ENCODE measurements at regions not wholly inside any gene's neighbourhood (a gene's known extent, or its start where the extent isn't known, plus 50 kb on each side); places are given as distances from the start of the nearest gene placed in this dataset.

GRCh38 chrX:39624166-39624565, 473.6 kb downstream of the BCOR start:
- no peak for FAIRE-seq
- Histone ChIP-seq H3K9me1 (ENCODE audit: control insufficient read depth, extremely low read depth, insufficient read depth, low read length) (no peaks in the 10 kb centered on the region), H3K27ac (ENCODE audit: control insufficient read depth, insufficient read depth, low read length) (no peak overlapping the region), H3K4me1 (ENCODE audit: control insufficient read depth, extremely low read depth, insufficient read depth, low read length) (no peaks in the 10 kb centered on the region), H2AFZ (ENCODE audit: control insufficient read depth, low read length) (no peak overlapping the region), H3K4me3 (ENCODE audit: control insufficient read depth in 2 of 3, extremely low read depth in 1 of 3, insufficient read depth in 2 of 3, low read depth in 1 of 3, low read length in 3 of 3) (no peak overlapping the region), H3K79me2 (ENCODE audit: control insufficient read depth, insufficient read depth, low read length) (no peaks in the 10 kb centered on the region), H3K9me3 (ENCODE audit: control insufficient read depth, low read depth, low read length) (no peaks in the 10 kb centered on the region), H3K27me3 (ENCODE audit: control insufficient read depth, extremely low read depth, insufficient read depth, low read length) (no peaks in the 10 kb centered on the region), H3K36me3 (ENCODE audit: control insufficient read depth in 2 of 2, extremely low read depth in 1 of 2, insufficient read depth in 2 of 2, low read length in 2 of 2) (no peaks in the 10 kb centered on the region), H4K20me1 (ENCODE audit: control insufficient read depth, extremely low read depth, insufficient read depth, low read length) (no peaks in the 10 kb centered on the region), H3K9ac (ENCODE audit: control insufficient read depth, extremely low read depth, insufficient read depth, low read length) (no peak overlapping the region), H3K4me2 (ENCODE audit: control insufficient read depth, extremely low read depth, insufficient read depth, low read depth, low read length) (no peak overlapping the region)
- TF ChIP-seq CTCF (optimal IDR thresholded peaks at IDR 0.05 in 1 of 3, IDR thresholded peaks at IDR 0.05 in 1 of 3, conservative IDR thresholded peaks at IDR 0.05 in 1 of 3; ENCODE audit: extremely low read depth in 1 of 3, insufficient read depth in 2 of 3, low read length in 3 of 3) = no peak
- no peak for TF ChIP-seq EZH2 (IDR thresholded peaks at IDR 0.05; ENCODE audit: low read length)
- no peak for DNase-seq (ENCODE audit: low read depth, low spot score)
- dilution Hi-C loops (cut with MboI; ENCODE audit: extremely low pct_ligation_motif_present, low sequenced_read_pairs) = no loop called here

GRCh38 chrX:39625810-39626209, 471.9 kb downstream of the BCOR start:
- no peak overlapping the region for H3K4me3 ChIP-seq (ENCODE audit: control insufficient read depth in 2 of 3, extremely low read depth in 1 of 3, insufficient read depth in 2 of 3, low read depth in 1 of 3, low read length in 3 of 3)
- no peaks in the 10 kb centered on the region for H3K4me1 ChIP-seq (ENCODE audit: control insufficient read depth, extremely low read depth, insufficient read depth, low read length)
- FAIRE-seq = no peak
- dilution Hi-C loops (cut with MboI; ENCODE audit: extremely low pct_ligation_motif_present, low sequenced_read_pairs) = no loop called here
- H3K79me2 ChIP-seq (ENCODE audit: control insufficient read depth, insufficient read depth, low read length) = no peaks in the 10 kb centered on the region
- DNase-seq (ENCODE audit: low read depth, low spot score) = no peak
- no peak overlapping the region for H2AFZ ChIP-seq (ENCODE audit: control insufficient read depth, low read length)
- H3K9me3 ChIP-seq (ENCODE audit: control insufficient read depth, low read depth, low read length) = no peaks in the 10 kb centered on the region
- TF ChIP-seq EZH2 (IDR thresholded peaks at IDR 0.05; ENCODE audit: low read length) (no peak), CTCF (optimal IDR thresholded peaks at IDR 0.05 in 1 of 3, IDR thresholded peaks at IDR 0.05 in 1 of 3, conservative IDR thresholded peaks at IDR 0.05 in 1 of 3; ENCODE audit: extremely low read depth in 1 of 3, insufficient read depth in 2 of 3, low read length in 3 of 3) (no peak)
- no peak overlapping the region for H3K9ac ChIP-seq (ENCODE audit: control insufficient read depth, extremely low read depth, insufficient read depth, low read length)
- no peaks in the 10 kb centered on the region for H3K9me1 ChIP-seq (ENCODE audit: control insufficient read depth, extremely low read depth, insufficient read depth, low read length)
- no peaks in the 10 kb centered on the region for H3K27me3 ChIP-seq (ENCODE audit: control insufficient read depth, extremely low read depth, insufficient read depth, low read length)
- no peaks in the 10 kb centered on the region for H4K20me1 ChIP-seq (ENCODE audit: control insufficient read depth, extremely low read depth, insufficient read depth, low read length)
- no peak overlapping the region for H3K27ac ChIP-seq (ENCODE audit: control insufficient read depth, insufficient read depth, low read length)
- no peak overlapping the region for H3K4me2 ChIP-seq (ENCODE audit: control insufficient read depth, extremely low read depth, insufficient read depth, low read depth, low read length)
- no peaks in the 10 kb centered on the region for H3K36me3 ChIP-seq (ENCODE audit: control insufficient read depth in 2 of 2, extremely low read depth in 1 of 2, insufficient read depth in 2 of 2, low read length in 2 of 2)

Data from keratinocyte (primary cell).